ENCODE measurements at regions not wholly inside any gene's neighbourhood (a gene's known extent, or its start where the extent isn't known, plus 50 kb on each side); places are given as distances from the start of the nearest gene placed in this dataset.

GRCh38 chr12:85733984-85734383 is 102.2 kb downstream of the RASSF9 start:
- no peak for TF ChIP-seq CTCF (IDR thresholded peaks at IDR 0.05; ENCODE audit: low read depth, low read length)
- Histone ChIP-seq H3K9me3 (ENCODE audit: control insufficient read depth, insufficient read depth, low read length) (no peaks in the 10 kb centered on the region), H3K27me3 (ENCODE audit: control insufficient read depth, insufficient read depth, low read length) (no peaks in the 10 kb centered on the region), H3K27ac (ENCODE audit: low read depth, low read length) (no peak overlapping the region), H3K4me3 (ENCODE audit: low read depth, low read length) (no peak overlapping the region)
- POLR2A ChIA-PET = no interaction called here
- CTCF ChIA-PET = no interaction called here
- DNase-seq (ENCODE audit: low read depth, low spot score) = no peak

DNA sequence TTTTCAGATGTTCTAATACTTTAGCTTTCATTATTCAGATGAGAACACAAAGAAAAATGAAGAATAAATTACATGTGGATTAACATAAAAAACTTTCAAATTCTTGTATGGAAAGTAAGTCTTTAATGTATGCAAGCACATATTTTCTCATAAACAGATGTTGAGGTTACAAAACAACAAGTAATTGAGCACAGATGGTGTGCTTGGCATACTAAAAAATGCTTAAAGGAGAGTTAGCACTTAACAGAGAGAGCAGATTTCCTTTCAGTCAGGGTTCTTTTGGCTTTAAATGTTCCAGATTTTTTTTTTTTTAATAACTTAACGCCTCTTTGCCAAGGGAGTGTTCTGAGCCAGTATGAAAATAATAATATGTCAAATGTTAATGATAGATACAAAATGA is 96.0 kb downstream of the RASSF9 start:
- Histone ChIP-seq H3K9me3 (ENCODE audit: control insufficient read depth, insufficient read depth, low read length) (no peaks in the 10 kb centered on the region), H3K27ac (ENCODE audit: low read depth, low read length) (no peak overlapping the region), H3K27me3 (ENCODE audit: control insufficient read depth, insufficient read depth, low read length) (no peaks in the 10 kb centered on the region), H3K4me3 (ENCODE audit: low read depth, low read length) (no peak overlapping the region)
- ChIA-PET CTCF (no interaction called here), POLR2A (no interaction called here)
- no peak for TF ChIP-seq CTCF (IDR thresholded peaks at IDR 0.05; ENCODE audit: low read depth, low read length)
- no peak for DNase-seq (ENCODE audit: low read depth, low spot score)

DNA sequence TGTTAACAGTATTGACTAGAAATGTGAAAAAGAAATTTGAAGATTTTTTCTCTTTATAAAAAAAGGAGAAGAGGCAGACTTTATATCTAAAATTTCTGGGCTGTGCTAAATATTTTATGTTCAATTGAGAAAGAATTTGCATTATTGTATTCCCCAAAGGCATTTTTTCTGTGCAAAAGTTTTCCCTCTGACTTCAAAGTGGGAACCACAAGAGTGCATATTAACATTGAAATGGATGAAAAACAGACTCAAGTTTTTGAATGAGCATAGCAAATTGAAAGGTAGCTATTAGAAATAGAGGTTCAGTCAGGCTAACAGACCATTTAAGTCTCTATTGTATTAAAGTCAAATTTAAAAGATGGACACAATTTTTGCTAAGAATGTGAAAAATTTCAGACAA is 95.2 kb downstream of the RASSF9 start:
- Histone ChIP-seq H3K4me3 (ENCODE audit: low read depth, low read length) (no peak overlapping the region), H3K9me3 (ENCODE audit: control insufficient read depth, insufficient read depth, low read length) (no peaks in the 10 kb centered on the region), H3K27ac (ENCODE audit: low read depth, low read length) (no peak overlapping the region), H3K27me3 (ENCODE audit: control insufficient read depth, insufficient read depth, low read length) (no peaks in the 10 kb centered on the region)
- no peak for TF ChIP-seq CTCF (IDR thresholded peaks at IDR 0.05; ENCODE audit: low read depth, low read length)
- no peak for DNase-seq (ENCODE audit: low read depth, low spot score)
- ChIA-PET POLR2A (no interaction called here), CTCF (no interaction called here)

- ChIA-PET CTCF (no interaction called here), POLR2A (no interaction called here)
- Histone ChIP-seq H3K4me3 (ENCODE audit: low read depth, low read length) (no peak overlapping the region), H3K27me3 (ENCODE audit: control insufficient read depth, insufficient read depth, low read length) (no peaks in the 10 kb centered on the region), H3K9me3 (ENCODE audit: control insufficient read depth, insufficient read depth, low read length) (no peaks in the 10 kb centered on the region), H3K27ac (ENCODE audit: low read depth, low read length) (no peak overlapping the region)
- TF ChIP-seq CTCF (IDR thresholded peaks at IDR 0.05; ENCODE audit: low read depth, low read length) = no peak
- DNase-seq (ENCODE audit: low read depth, low spot score) = no peak
These were observed 88.2 kb downstream of the RASSF9 start for GRCh38 chr12:85747941-85748495.

Measured in AG04450 (cell line).